GM13977 (cell line): ENCODE measurements at regions not wholly inside any gene's neighbourhood (a gene's known extent, or its start where the extent isn't known, plus 50 kb on each side); places are given as distances from the start of the nearest gene placed in this dataset.
A peak's percentile ranks its signal among the peaks of the same experiment; 100 is the strongest.
"Not testable (repeated sequence)": the region's sequence is repeated elsewhere in the genome, so short reads cannot be mapped to it uniquely, and the experiment has no call there.

Experiments
- DNase-seq: peaks from one replicate; pipeline ENCODE4 v3.0.0; 2012; ENCODE audit warnings: low spot score
- in situ Hi-C: fragments of 300-500 bp; cut with MboI; formaldehyde crosslinking; loops from one replicate; pipeline ENCODE4 v1.12.0; 2022; ENCODE audit warnings: low sequenced_read_pairs, low pct_unique_long_range_greater_than_20kb, mixed read lengths, inconsistent platforms; ENCODE audit not compliant: unreplicated experiment
- TF ChIP-seq, protein P1 (sequence below): IDR thresholded peaks from 2 replicates; pipeline ENCODE4 v1.5.1; 2012; ENCODE audit warnings: mild to moderate bottlenecking, control low read depth; ENCODE audit not compliant: insufficient read depth; ENCODE audit errors: extremely low read depth, missing control alignments

DNA sequence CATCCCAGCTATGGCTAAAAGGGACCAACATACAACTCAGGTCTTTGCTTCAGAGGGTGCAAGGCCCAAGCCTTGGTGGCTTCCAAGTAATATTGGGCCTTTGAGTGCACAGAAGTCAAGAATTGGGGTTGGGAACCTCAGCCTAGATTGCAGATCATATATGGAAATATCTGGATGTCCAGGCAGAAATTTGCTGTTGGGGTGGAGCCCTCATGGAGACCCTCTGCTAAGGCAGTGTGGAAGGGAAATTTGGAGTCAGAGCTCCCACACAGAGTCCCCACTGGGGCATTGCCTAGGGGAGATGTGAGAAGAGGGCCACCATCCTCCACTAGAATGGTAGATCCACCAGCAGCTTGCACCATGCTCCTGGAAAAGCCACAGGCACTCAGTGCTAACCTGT lies 123.5 kb downstream of the PRL start:
- in situ Hi-C loops, result no loop called here
- no peak for DNase-seq
- TF ChIP-seq, protein P1, sequence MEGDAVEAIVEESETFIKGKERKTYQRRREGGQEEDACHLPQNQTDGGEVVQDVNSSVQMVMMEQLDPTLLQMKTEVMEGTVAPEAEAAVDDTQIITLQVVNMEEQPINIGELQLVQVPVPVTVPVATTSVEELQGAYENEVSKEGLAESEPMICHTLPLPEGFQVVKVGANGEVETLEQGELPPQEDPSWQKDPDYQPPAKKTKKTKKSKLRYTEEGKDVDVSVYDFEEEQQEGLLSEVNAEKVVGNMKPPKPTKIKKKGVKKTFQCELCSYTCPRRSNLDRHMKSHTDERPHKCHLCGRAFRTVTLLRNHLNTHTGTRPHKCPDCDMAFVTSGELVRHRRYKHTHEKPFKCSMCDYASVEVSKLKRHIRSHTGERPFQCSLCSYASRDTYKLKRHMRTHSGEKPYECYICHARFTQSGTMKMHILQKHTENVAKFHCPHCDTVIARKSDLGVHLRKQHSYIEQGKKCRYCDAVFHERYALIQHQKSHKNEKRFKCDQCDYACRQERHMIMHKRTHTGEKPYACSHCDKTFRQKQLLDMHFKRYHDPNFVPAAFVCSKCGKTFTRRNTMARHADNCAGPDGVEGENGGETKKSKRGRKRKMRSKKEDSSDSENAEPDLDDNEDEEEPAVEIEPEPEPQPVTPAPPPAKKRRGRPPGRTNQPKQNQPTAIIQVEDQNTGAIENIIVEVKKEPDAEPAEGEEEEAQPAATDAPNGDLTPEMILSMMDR, result no peak

DNA sequence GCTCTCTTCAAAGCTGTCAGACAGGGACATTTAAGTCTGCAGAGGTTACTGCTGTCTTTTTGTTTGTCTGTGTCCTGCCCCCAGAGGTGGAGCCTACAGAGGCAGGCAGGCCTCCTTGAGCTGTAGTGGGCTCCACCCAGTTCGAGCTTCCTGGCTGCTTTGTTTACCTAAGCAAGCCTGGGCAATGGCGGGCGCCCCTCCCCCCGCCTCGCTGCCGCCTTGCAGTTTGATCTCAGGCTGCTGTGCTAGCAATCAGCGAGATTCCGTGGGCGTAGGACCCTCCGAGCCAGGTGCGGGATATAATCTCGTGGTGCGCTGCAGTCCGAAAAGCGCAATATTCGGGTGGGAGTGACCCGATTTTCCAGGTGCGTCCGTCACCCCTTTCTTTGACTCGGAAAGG lies 116.6 kb downstream of the PRL start:
- in situ Hi-C loops, DNase-seq: not testable (repeated sequence)

DNA sequence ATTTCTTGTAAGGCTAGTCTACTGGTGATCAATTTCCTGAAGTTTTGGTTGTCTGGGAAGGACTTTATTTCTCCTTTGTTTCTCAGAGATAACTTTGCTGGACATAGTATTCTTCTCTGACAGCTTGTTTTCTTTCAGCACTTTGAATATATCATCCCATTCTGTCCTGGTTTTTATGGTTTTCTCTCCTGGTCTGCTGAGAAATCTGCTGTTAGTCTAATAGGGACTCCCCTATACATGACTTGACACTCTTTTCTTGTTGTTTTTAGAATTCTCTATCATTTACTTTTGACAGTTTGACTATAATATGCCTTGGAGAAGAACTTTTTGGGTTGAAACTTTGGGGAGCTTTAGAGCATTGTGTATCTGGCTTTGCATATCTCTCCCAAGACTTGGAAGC lies 112.5 kb downstream of the PRL start:
- TF ChIP-seq, protein P1, result no peak
- in situ Hi-C loops, result no loop called here
- DNase-seq, result no peak

DNA sequence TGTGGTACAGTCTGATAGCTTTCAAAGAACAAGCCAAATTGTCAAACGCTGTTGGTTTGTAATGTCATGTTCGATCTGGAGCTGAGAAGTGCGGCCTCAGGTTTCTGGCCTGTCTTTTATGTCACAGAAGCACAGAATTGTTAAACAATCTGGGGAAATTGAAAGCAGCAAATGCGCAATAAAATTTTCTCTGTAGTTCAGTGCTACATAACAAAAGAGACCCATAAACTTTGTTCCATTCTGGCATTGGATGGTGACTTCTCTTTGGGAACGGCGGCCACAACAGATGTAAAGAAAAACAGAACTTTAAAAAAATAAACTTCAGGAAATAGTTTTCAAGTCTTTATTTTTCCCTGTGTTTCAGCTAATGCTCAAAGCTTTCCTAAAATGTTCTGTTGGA lies 106.9 kb downstream of the PRL start:
- in situ Hi-C loops, result no loop called here
- TF ChIP-seq, protein P1, result no peak

DNA sequence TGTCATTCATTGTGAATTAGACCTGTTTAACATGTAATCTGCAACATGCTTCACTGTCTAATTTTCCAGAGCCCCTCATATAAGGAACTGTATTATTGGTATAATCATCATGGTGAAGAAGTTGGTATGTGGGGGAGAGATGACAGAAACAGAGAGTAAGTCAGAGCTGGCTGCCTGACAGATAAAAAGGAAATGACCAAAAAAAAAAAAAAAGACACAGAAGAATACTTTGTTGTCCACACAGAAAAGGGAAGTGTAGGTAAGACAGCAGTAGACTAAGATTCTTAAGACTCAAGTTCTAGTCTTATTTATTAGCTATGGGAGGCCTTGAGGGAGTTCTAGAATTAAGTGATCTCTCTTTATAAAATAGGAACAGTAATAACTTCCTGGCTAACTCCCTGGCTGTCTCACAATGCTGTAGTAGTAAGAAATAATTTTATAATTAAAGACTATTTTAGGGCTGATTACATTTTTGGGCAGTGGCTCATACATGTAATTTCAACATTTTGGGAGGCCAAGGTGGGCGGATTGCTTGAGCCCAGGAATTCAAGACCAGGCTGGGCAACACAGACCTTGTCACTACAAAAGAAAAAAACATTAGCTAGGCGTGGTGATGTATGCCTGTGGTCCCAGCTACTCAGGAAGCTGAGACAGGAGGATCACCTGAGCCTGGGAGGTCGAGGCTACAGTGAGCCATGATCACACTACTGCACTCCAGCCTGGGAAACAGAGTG lies 102.5 kb downstream of the PRL start:
- peak; percentile 9 for DNase-seq
- in situ Hi-C loops, result no loop called here
- TF ChIP-seq, protein P1, result no peak

More for the DNA sequence above, 106.9 kb downstream of the PRL start:
- no peak for DNase-seq

DNA sequence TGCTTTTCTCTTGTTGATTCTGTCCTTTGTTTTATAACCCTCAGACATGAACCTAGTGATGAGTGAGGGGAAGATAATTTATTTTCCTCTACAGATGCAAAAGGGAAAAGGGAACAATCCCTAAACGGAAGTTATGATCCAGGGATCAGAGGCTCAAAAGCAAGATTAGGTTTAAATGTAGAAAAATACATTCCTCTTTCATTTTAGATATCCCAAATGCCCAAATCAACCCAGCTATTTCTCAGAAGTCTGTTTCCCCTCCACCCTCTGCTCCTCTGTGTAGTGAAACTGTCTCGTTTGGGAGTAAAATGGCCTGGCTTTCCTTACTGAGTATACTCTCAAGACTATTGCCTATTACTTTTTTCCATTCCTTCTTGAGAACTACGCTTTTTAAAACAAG lies 97.1 kb downstream of the PRL start:
- in situ Hi-C loops, result no loop called here
- DNase-seq, result no peak

DNA sequence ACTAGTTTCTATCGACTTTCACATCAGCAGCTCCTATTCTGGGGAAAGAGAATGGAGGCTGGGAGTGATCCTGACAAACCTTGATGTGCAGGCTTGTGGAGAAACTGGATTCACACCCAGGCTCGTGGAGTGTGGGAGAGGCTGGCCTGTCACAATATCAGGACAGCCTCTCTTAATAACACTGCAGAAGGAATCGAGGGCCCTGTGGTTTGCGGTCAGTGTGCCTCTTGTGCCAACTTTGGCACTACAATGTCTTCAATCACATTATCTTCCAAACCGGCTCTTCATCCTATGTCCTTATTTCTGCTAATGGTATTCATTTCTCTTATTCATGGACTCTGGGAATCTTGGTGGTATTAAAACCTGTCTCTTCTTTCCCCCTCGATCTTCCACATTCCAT lies 92.7 kb downstream of the PRL start:
- in situ Hi-C loops, result no loop called here
- TF ChIP-seq, protein P1, result no peak
- DNase-seq, result no peak

More for the DNA sequence above, 97.1 kb downstream of the PRL start:
- TF ChIP-seq, protein P1, result no peak
